ENCODE measurements at regions not wholly inside any gene's neighbourhood (a gene's known extent, or its start where the extent isn't known, plus 50 kb on each side); places are given as distances from the start of the nearest gene placed in this dataset.

DNA sequence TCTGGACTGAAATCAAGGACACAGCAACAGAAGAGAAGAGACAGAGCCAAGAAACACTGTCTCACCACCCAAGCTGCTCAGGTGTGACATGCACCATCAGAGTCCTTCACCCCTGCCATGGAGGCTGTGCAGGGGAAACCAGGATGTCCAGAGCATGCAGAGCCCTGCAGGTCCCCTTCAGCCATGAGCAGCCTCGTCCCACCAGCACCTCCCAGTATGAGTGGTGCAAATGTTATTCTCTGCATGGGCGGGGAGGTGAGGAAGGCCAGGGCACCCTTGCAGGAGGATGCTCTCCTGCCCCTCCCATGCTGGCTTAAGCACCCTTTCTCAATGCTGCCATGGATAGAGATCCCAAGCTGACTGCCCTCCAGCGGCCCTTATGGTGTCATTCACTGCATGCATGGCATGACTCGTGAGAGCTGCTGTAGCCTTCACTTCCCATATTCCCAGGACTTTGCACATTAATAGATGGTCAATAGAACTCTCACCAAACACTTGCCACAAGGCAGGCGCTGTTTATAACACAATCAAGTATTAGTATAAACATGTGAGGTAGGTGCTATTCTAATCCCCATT, 171.0 kb downstream of the ANAPC1 start:
- dilution Hi-C loops (cut with MboI; ENCODE audit: extremely low pct_ligation_motif_present, low sequenced_read_pairs) (no loop called here), intact Hi-C loops (cut with micrococcal nuclease) (no loop called here)
- Histone ChIP-seq H2AFZ (ENCODE audit: low read depth, low read length) (no peak overlapping the region), H3K9me1 (replicated peaks; ENCODE audit: control insufficient read depth, extremely low read depth, insufficient read depth, low read length) (no peaks in the 10 kb centered on the region), H3K4me1 (ENCODE audit: control insufficient read depth, extremely low read depth, insufficient read depth, low read length) (no peaks in the 10 kb centered on the region), H4K20me1 (replicated peaks; ENCODE audit: control insufficient read depth, extremely low read depth, insufficient read depth, low read length) (no peaks in the 10 kb centered on the region), H3K79me2 (ENCODE audit: control insufficient read depth, insufficient read depth, low read length) (no peaks in the 10 kb centered on the region), H3K27ac (ENCODE audit: insufficient read depth, low read depth, low read length) (no peak overlapping the region), H3K27me3 (ENCODE audit: control insufficient read depth in 2 of 2, insufficient read depth in 2 of 2, low read length in 2 of 2) (no peaks in the 10 kb centered on the region), H3K36me3 (ENCODE audit: control insufficient read depth in 2 of 2, extremely low read depth in 1 of 2, insufficient read depth in 2 of 2, low read length in 2 of 2) (no peaks in the 10 kb centered on the region), H3K4me3 (replicated peaks in 1 of 3; ENCODE audit: insufficient read depth in 1 of 3, low read depth in 1 of 3, low read length in 3 of 3) (no peak overlapping the region), H3K4me2 (ENCODE audit: insufficient read depth, low read length) (no peak overlapping the region), H3K9me3 (replicated peaks; ENCODE audit: control insufficient read depth, insufficient read depth, low read length) (no peaks in the 10 kb centered on the region), H3K9ac (replicated peaks; ENCODE audit: extremely low read depth, insufficient read depth, low read length) (no peak overlapping the region)
- FAIRE-seq (no peak), DNase-seq (ENCODE audit: low read depth, low spot score) (no peak)
- no peak for TF ChIP-seq FOS (IDR thresholded peaks at IDR 0.05; ENCODE audit: borderline replicate concordance, insufficient read depth, low read length)
- TF ChIP-seq JUN (IDR thresholded peaks at IDR 0.05; ENCODE audit: borderline replicate concordance, insufficient read depth, insufficient read length, low read depth), result no peak
- no peak for TF ChIP-seq POLR2A (IDR thresholded peaks at IDR 0.05; ENCODE audit: low read depth, low read length)
- no peak for TF ChIP-seq POLR2AphosphoS5 (IDR thresholded peaks at IDR 0.05; ENCODE audit: insufficient read depth, low read depth, low read length)
- no peak for TF ChIP-seq MYC (IDR thresholded peaks at IDR 0.05; ENCODE audit: low read depth, low read length)
- TF ChIP-seq, protein P1, sequence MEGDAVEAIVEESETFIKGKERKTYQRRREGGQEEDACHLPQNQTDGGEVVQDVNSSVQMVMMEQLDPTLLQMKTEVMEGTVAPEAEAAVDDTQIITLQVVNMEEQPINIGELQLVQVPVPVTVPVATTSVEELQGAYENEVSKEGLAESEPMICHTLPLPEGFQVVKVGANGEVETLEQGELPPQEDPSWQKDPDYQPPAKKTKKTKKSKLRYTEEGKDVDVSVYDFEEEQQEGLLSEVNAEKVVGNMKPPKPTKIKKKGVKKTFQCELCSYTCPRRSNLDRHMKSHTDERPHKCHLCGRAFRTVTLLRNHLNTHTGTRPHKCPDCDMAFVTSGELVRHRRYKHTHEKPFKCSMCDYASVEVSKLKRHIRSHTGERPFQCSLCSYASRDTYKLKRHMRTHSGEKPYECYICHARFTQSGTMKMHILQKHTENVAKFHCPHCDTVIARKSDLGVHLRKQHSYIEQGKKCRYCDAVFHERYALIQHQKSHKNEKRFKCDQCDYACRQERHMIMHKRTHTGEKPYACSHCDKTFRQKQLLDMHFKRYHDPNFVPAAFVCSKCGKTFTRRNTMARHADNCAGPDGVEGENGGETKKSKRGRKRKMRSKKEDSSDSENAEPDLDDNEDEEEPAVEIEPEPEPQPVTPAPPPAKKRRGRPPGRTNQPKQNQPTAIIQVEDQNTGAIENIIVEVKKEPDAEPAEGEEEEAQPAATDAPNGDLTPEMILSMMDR (IDR thresholded peaks at IDR 0.05; ENCODE audit: extremely low read depth in 1 of 2, insufficient read depth in 1 of 2, low read depth in 1 of 2, low read length in 2 of 2), result no peak
- TF ChIP-seq GATA2 (IDR thresholded peaks at IDR 0.05; ENCODE audit: insufficient read depth, insufficient read length, low read depth, low read length), result no peak
- no peak for TF ChIP-seq EZH2 (IDR thresholded peaks at IDR 0.05; ENCODE audit: borderline replicate concordance, low read depth, low read length, severe bottlenecking)
- TF ChIP-seq, protein P2, sequence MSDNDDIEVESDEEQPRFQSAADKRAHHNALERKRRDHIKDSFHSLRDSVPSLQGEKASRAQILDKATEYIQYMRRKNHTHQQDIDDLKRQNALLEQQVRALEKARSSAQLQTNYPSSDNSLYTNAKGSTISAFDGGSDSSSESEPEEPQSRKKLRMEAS (IDR thresholded peaks at IDR 0.05; ENCODE audit: insufficient read depth, insufficient read length), result no peak
- CTCF ChIA-PET, result no interaction called here
- POLR2A ChIA-PET, result no interaction called here
- BruUV-seq (replicated peaks), result no TSS peak
